ENCODE measurements at regions not wholly inside any gene's neighbourhood (a gene's known extent, or its start where the extent isn't known, plus 50 kb on each side); places are given as distances from the start of the nearest gene placed in this dataset.
"Not testable (repeated sequence)": the region's sequence is repeated elsewhere in the genome, so short reads cannot be mapped to it uniquely, and the experiment has no call there.

DNA sequence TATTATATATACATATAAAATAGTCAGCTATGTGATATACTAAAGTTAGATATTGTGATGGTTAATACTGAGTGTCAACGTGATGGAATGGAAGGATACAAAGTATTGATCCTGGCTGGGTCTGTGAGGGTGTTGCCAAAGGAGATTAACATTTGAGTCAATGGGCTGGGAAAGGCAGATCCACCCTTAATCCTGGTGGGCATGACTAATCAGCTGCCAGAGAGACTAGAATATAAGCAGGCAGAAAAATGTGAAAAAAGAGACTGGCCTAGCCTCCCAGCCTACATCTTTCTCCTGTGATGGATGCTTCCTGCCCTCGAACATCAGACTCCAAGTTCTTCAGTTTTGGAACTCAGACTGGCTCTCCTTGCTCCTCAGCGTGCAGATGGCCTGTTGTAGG lies 321.6 kb upstream of the NT5E start:
- not testable (repeated sequence) for H3K4me3 ChIP-seq (ENCODE audit: low read depth in 1 of 3, low read length in 3 of 3); H3K4me1 ChIP-seq (ENCODE audit: control insufficient read depth in 4 of 4, insufficient read depth in 4 of 4, low read length in 3 of 4); H3K9me3 ChIP-seq (ENCODE audit: control insufficient read depth in 4 of 4, low read length in 3 of 4); DNase-seq (ENCODE audit: low spot score); H3K36me3 ChIP-seq (ENCODE audit: control insufficient read depth in 4 of 4, insufficient read depth in 3 of 4, low read depth in 1 of 4, low read length in 3 of 4); H3K27me3 ChIP-seq (ENCODE audit: control insufficient read depth in 4 of 4, insufficient read depth in 4 of 4, low read length in 3 of 4); H3K27ac ChIP-seq (ENCODE audit: low read depth in 1 of 2, low read length in 2 of 2); H3K9ac ChIP-seq (ENCODE audit: low read depth in 1 of 2, low read length in 2 of 2)
- 54% methylated on average over 3 of the region's 3 CpGs for WGBS

DNA sequence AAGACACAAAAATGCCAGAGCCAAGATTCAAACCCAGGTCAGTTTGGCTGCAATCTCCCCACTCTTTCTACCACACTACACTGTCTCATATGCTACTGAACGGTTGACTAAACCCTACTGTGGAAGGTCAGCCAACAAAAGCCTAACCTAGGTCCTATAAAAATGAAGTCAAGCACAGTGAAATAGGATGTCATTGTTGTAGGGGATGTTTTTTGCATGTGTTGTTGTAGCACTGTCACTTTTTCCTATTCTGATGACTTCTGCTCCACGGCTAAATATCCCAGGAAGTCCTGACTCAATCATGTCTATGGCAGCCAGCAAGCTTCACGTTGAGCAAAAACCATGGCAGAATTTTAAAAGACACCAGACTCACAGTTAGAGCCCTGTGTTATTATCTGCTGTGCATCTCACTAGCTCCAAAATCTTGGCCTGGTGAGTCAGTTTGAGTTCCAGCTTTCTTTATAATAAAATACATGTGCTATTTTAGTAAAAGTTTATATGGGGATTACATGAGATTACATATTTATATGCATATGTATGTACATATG lies 322.1 kb upstream of the NT5E start:
- WGBS = 68% methylated on average over 3 of the region's 3 CpGs
- Histone ChIP-seq H3K4me3 (ENCODE audit: low read depth in 1 of 3, low read length in 3 of 3) (no peak overlapping the region), H3K9me3 (ENCODE audit: control insufficient read depth in 4 of 4, low read length in 3 of 4) (no peaks in the 10 kb centered on the region), H3K4me1 (ENCODE audit: control insufficient read depth in 4 of 4, insufficient read depth in 4 of 4, low read length in 3 of 4) (peaks cover 0 to 3% (median 0%) of the 10 kb centered on the region in 4 donors), H3K9ac (ENCODE audit: low read depth in 1 of 2, low read length in 2 of 2) (no peak overlapping the region), H3K27me3 (ENCODE audit: control insufficient read depth in 4 of 4, insufficient read depth in 4 of 4, low read length in 3 of 4) (peaks cover 0 to 3% (median 1%) of the 10 kb centered on the region in 4 donors), H3K27ac (ENCODE audit: low read depth in 1 of 2, low read length in 2 of 2) (no peak overlapping the region), H3K36me3 (ENCODE audit: control insufficient read depth in 4 of 4, insufficient read depth in 3 of 4, low read depth in 1 of 4, low read length in 3 of 4) (no peaks in the 10 kb centered on the region)
- TF ChIP-seq, protein P1, sequence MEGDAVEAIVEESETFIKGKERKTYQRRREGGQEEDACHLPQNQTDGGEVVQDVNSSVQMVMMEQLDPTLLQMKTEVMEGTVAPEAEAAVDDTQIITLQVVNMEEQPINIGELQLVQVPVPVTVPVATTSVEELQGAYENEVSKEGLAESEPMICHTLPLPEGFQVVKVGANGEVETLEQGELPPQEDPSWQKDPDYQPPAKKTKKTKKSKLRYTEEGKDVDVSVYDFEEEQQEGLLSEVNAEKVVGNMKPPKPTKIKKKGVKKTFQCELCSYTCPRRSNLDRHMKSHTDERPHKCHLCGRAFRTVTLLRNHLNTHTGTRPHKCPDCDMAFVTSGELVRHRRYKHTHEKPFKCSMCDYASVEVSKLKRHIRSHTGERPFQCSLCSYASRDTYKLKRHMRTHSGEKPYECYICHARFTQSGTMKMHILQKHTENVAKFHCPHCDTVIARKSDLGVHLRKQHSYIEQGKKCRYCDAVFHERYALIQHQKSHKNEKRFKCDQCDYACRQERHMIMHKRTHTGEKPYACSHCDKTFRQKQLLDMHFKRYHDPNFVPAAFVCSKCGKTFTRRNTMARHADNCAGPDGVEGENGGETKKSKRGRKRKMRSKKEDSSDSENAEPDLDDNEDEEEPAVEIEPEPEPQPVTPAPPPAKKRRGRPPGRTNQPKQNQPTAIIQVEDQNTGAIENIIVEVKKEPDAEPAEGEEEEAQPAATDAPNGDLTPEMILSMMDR (IDR thresholded peaks at IDR 0.05; ENCODE audit: low read depth, low read length, missing input control) = no peak
- TF ChIP-seq FOXA2 (IDR thresholded peaks at IDR 0.05) (no peak), YY1 (IDR thresholded peaks at IDR 0.05) (no peak), NR2F2 (IDR thresholded peaks at IDR 0.05) (no peak), RAD21 (IDR thresholded peaks at IDR 0.05) (no peak), FOXA1 (IDR thresholded peaks at IDR 0.05) (no peak), HNF4A (conservative IDR thresholded peaks at IDR 0.05) (no peak), RXRA (IDR thresholded peaks at IDR 0.05) (no peak), JUND (IDR thresholded peaks at IDR 0.05) (no peak), HNF4G (IDR thresholded peaks at IDR 0.05) (no peak)
- TF ChIP-seq, protein P2, sequence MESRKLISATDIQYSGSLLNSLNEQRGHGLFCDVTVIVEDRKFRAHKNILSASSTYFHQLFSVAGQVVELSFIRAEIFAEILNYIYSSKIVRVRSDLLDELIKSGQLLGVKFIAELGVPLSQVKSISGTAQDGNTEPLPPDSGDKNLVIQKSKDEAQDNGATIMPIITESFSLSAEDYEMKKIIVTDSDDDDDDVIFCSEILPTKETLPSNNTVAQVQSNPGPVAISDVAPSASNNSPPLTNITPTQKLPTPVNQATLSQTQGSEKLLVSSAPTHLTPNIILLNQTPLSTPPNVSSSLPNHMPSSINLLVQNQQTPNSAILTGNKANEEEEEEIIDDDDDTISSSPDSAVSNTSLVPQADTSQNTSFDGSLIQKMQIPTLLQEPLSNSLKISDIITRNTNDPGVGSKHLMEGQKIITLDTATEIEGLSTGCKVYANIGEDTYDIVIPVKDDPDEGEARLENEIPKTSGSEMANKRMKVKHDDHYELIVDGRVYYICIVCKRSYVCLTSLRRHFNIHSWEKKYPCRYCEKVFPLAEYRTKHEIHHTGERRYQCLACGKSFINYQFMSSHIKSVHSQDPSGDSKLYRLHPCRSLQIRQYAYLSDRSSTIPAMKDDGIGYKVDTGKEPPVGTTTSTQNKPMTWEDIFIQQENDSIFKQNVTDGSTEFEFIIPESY (IDR thresholded peaks at IDR 0.05) = no peak
- TF ChIP-seq, protein P3, sequence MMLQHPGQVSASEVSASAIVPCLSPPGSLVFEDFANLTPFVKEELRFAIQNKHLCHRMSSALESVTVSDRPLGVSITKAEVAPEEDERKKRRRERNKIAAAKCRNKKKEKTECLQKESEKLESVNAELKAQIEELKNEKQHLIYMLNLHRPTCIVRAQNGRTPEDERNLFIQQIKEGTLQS (IDR thresholded peaks at IDR 0.05) = no peak
- TF ChIP-seq, protein P4, sequence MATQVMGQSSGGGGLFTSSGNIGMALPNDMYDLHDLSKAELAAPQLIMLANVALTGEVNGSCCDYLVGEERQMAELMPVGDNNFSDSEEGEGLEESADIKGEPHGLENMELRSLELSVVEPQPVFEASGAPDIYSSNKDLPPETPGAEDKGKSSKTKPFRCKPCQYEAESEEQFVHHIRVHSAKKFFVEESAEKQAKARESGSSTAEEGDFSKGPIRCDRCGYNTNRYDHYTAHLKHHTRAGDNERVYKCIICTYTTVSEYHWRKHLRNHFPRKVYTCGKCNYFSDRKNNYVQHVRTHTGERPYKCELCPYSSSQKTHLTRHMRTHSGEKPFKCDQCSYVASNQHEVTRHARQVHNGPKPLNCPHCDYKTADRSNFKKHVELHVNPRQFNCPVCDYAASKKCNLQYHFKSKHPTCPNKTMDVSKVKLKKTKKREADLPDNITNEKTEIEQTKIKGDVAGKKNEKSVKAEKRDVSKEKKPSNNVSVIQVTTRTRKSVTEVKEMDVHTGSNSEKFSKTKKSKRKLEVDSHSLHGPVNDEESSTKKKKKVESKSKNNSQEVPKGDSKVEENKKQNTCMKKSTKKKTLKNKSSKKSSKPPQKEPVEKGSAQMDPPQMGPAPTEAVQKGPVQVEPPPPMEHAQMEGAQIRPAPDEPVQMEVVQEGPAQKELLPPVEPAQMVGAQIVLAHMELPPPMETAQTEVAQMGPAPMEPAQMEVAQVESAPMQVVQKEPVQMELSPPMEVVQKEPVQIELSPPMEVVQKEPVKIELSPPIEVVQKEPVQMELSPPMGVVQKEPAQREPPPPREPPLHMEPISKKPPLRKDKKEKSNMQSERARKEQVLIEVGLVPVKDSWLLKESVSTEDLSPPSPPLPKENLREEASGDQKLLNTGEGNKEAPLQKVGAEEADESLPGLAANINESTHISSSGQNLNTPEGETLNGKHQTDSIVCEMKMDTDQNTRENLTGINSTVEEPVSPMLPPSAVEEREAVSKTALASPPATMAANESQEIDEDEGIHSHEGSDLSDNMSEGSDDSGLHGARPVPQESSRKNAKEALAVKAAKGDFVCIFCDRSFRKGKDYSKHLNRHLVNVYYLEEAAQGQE (IDR thresholded peaks at IDR 0.05) = no peak
- no peak for DNase-seq (ENCODE audit: low spot score)
